HG03060 (cell line): ENCODE measurements at regions not wholly inside any gene's neighbourhood (a gene's known extent, or its start where the extent isn't known, plus 50 kb on each side); places are given as distances from the start of the nearest gene placed in this dataset.

ENCODE experiments used
- ATAC-seq: cut with Tn5 transposase; IDR thresholded peaks from one replicate; pipeline ENCODE4 v1.9.1; 2021; ENCODE audit warnings: low read depth, moderate number of reproducible peaks; ENCODE audit not compliant: unreplicated experiment

DNA sequence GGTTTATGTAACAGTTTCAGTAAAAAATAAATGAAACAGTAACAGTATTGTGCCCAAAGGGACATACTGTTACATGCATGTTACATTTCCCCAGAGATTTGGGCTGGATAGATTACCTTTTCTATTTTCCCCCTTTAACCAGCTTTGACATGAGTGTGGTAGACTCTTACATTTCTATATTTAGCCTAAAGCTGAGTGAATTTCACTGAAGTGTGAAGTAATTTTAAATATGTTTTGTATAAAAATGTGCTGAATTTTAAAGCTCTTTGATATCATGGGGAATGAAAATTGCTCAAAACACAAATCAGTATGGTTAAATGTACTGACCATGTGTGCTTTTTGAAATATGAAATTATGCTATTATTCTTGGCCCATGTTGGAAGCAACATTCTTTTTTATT, 122.3 kb upstream of the CDH10 start:
- ATAC-seq: no peak

DNA sequence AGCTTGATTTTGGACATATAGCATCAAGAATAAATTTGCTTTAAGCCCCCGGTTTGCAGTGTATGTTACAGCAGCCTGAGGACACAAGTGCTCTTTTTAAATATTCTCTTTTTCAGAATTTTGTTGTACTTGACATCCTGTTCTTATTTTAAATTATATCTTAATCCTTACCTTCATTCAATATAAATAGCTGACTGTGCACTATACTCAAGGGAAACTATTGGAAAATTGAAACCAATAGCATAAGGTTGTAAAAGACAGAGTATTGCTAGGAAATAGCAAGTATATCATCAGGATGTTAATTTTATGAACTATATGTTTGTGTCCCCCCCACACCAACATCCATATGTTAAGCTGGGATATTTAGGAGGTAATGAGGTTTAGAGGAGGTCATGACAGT, 120.4 kb upstream of the CDH10 start:
- no peak for ATAC-seq

DNA sequence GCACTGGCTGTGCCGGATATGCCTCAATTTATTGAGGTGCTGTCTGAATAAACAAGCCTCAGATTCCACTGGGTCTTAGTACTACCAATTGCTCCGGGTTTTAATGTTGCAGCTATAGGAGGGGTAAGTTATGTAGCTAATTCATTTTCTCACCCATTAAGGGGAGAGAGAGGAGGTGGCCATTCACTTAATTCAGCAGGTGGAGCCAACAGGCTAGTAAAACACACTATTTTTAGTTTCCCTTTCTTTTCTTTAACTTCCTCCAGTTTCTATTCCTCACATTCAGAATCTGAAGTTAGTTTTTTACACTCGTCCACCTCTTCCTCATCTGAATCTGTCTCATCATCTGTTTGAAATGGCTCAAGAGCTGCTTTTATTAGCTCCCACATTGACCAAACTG, 105.6 kb upstream of the CDH10 start:
- ATAC-seq: no peak

DNA sequence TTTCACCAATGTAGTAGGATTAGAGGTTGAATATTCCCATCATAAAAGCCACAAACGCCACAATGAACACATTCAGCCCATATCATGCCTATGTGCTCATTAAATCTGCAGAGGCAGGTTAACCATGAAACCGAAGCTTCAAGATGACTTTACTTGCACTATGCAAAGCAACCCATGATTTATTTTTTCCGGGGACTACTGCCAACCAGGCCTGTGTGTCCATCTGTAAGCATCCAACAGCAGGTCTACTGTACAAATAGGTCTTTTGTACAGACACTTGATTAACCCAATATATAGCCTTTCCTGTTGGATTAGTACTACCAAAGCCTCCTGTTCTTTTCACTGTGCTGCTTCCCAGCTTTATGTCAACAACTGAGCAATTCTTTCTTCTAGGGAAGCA, 104.9 kb upstream of the CDH10 start:
- no peak for ATAC-seq

DNA sequence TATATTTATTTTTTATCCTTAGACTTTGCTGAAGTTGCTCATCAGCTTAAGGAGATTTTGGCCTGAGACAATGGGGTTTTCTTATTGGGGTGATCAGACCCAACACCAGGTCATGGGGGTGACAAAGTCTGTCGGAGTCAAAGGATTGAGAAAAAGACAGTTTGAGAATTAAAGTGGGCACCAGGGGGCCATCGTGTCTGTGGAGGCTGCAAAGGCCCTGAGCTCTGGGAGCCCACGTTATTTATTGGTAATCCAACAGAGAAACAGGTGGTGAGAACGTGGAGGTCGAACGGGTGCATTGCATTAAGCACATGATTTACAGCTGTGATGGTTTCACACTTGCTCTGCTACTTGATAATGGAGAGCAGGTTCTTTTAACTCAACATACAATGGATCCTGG, 102.5 kb upstream of the CDH10 start:
- no peak for ATAC-seq

DNA sequence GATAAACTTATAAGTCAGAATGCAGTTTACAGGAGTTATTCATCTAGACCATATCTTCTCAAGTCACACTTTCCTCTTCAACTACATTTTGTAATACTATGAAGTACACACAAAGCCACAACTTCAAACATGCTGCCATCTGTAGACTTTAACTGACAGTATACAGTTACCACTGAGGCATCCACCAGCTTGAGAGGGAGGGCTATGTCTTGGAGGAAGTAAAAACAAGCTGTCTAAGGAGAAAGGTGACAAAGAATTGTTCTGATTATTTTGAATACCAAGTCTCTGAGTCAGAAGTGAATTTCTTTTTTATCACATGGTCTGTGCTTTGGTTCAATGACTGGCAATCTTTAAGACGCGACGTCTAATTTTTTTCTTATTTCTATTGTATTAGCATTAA, 97.6 kb upstream of the CDH10 start:
- no peak for ATAC-seq

DNA sequence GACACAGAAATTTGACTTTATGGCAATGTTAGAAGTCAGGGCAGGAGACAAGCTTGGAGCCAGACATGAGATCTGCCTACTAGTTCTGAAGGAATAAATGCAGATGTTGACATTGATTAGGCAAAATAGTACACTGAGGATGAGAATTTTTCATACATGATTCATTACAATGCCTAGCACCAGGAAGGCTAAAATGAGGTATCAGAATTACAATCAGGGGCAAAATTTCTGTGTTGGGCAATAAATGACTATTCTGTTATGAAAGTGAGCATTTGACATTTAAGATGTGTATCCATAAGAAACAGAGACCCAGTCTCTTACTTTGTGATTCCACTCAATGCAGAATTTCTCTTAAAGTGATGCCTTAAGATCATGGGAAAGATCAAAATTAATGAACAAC, 92.4 kb upstream of the CDH10 start:
- no peak for ATAC-seq

DNA sequence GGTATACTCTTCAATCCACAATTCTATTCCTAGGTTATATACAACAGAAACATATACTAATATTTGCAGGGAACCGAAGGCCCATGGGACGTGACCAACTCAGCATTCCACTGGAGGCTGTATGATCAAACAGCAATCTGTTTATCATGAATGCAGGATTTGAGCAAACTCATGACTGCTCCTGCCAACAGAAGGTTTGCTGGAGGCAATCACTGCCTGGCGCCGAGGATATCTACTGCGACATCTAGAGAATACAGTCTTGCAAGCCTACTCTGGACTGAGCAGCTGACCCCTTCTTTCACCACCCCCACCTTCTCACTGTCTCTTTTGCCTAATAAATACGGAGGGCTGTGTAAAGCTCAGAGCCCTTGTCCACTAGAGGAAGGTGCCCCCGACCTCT, 90.5 kb upstream of the CDH10 start:
- ATAC-seq: no peak

DNA sequence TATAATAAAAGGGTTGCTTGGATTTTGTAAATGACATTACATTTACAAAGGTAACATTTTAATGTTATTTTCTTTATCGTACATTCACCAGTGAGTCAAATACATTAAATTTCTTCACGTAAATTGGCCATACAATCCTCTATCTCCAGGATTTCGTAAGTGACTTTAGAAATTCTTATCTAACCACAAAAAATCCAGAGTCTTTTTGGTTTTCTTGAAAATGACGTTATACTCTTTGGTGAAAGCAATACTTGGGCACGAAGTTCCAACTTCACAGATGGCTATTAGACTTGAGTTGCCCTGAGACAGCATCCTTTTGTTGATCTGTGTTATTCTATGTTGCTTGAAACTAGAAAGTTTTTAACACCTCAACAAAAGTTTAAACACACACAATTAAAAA, 87.4 kb upstream of the CDH10 start:
- ATAC-seq: no peak

DNA sequence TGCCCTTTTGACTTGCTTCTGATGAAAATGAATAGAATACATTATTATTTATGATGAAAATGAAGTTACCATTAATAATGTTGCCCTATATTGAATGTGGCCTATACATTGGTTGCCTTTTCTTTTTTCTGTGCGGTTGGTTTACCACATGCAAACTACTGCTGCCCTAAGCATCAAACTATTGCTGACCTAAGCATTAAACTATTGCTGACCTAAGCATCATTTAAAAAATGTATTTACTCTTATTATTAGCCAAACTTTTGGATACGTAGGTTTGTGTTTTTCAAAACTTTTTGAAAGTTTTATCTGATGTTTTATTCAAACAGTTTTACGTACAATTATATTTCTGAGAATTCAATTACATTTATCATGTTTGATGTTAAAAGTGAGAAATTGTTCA, 76.0 kb upstream of the CDH10 start:
- no peak for ATAC-seq

DNA sequence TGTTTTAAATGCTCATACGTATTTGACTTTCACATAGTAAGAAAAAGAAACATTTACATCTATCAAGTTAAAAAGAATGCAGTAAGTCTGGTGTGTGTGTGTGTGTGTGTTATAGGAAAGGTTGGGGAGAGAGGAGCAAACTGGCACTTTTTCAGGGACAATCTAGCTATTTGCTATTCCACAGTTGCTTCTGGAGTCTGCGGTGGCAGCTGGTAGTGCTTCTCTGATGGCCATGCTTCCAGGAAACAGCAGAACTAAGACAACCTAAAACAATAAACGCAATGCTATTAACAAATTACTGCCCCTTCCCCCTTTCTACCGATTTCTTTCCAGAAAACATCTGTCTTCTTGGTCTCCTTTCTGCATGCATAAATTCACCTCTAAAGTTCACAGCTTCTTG, 70.0 kb upstream of the CDH10 start:
- no peak for ATAC-seq

DNA sequence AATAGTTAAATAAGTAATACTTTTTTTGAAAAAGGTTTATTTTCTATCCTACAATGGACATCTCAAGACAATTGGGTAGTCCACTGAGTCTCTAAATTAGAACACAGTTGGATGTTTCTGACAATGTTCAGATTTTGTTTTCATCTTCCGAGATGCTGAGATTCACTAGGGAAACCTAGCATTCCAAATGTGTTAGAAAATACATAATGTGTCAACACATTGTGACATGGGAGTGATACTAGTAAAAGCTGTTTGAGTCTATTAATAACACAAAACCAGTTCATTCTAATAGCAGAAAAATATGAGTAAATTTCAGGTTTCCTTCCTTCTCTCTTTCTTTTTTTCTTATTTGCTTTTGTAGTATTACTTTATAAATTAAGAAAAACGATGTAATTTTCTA, 68.2 kb upstream of the CDH10 start:
- no peak for ATAC-seq

DNA sequence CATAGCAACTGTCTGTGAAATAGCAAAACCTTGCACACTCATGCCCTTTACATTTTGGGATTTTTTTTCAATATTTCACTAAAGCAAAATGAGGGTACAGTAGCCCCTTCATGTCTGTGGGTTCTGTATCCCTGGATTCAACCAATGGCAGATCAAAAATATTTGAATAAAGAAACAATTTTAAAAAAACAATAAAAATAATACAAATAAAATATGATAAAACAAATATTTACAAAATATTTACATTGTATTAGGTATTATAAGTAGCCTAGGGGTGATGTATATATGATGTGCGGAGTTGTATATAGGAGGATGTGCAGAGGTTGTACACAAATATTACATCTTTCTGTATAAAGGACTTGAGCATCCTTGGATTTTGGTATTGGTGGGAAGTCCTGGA, 67.3 kb upstream of the CDH10 start:
- ATAC-seq: no peak

DNA sequence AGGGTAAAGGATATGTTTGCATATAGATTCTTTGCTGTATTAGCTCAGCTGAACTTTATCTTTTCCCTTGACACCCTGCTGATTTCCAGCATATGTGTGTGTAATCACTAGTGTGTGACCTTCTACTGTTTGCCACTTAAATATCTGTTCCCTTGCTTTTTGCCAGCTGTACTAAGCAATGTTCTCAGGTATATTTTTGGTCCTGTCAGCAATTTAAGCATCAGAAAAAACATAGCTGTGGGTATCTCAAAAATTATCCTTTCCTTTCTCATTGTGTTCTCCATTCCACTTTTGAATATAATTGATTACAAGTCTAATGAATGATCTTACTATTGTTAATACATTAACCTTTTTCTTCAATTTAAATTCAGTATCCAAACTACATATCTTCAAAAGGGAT, 59.2 kb upstream of the CDH10 start:
- no peak for ATAC-seq
